HUES48 (cell line): ENCODE measurements at regions not wholly inside any gene's neighbourhood (a gene's known extent, or its start where the extent isn't known, plus 50 kb on each side); places are given as distances from the start of the nearest gene placed in this dataset.

Experiments used
- H3K27ac ChIP-seq: one replicate; pipeline ENCODE4 v1.7.0; 2013; ENCODE audit warnings: low read depth, low read length, inconsistent platforms
- H3K27me3 ChIP-seq: 2 replicates; pipeline ENCODE4 v1.6.1; 2013; ENCODE audit warnings: mild to moderate bottlenecking, low read length; ENCODE audit not compliant: control insufficient read depth, insufficient read depth
- H3K36me3 ChIP-seq: 2 replicates; pipeline ENCODE4 v1.6.1; 2013; ENCODE audit warnings: low read length; ENCODE audit not compliant: control insufficient read depth, insufficient read depth
- H3K4me1 ChIP-seq: 2 replicates; pipeline ENCODE4 v1.6.1; 2013; ENCODE audit warnings: mild to moderate bottlenecking, low read length; ENCODE audit not compliant: control insufficient read depth, insufficient read depth
- H3K4me3 ChIP-seq: 2 replicates; pipeline ENCODE4 v1.5.1; 2013; ENCODE audit warnings: mild to moderate bottlenecking, low read depth, low read length
- H3K9ac ChIP-seq: 2 replicates; pipeline ENCODE4 v1.6.1; 2013; ENCODE audit warnings: mild to moderate bottlenecking, low read depth, low read length, moderate library complexity
- H3K9me3 ChIP-seq: 2 replicates; pipeline ENCODE4 v1.6.1; 2013; ENCODE audit warnings: low read length; ENCODE audit not compliant: control insufficient read depth, insufficient read depth

- Histone ChIP-seq H3K27ac (no peak overlapping the region), H3K27me3 (no peaks in the 10 kb centered on the region), H3K4me1 (no peaks in the 10 kb centered on the region), H3K9me3 (no peaks in the 10 kb centered on the region), H3K36me3 (no peaks in the 10 kb centered on the region), H3K4me3 (no peak overlapping the region), H3K9ac (no peak overlapping the region)
Observed at GRCh38 chr10:6671976-6672375, 91.9 kb upstream of the PRKCQ start.

- H3K9ac ChIP-seq = no peak overlapping the region
- no peak overlapping the region for H3K27ac ChIP-seq
- no peaks in the 10 kb centered on the region for H3K9me3 ChIP-seq
- H3K36me3 ChIP-seq = no peaks in the 10 kb centered on the region
- H3K4me3 ChIP-seq = no peak overlapping the region
- no peaks in the 10 kb centered on the region for H3K27me3 ChIP-seq
- no peaks in the 10 kb centered on the region for H3K4me1 ChIP-seq
Observed at GRCh38 chr10:6669269-6669859, 89.3 kb upstream of the PRKCQ start.

GRCh38 chr10:6667679-6668270, 87.7 kb upstream of the PRKCQ start:
- H3K4me1 ChIP-seq = no peaks in the 10 kb centered on the region
- H3K27me3 ChIP-seq = no peaks in the 10 kb centered on the region
- no peaks in the 10 kb centered on the region for H3K36me3 ChIP-seq
- no peak overlapping the region for H3K9ac ChIP-seq
- no peaks in the 10 kb centered on the region for H3K9me3 ChIP-seq
- no peak overlapping the region for H3K27ac ChIP-seq
- H3K4me3 ChIP-seq = no peak overlapping the region

DNA sequence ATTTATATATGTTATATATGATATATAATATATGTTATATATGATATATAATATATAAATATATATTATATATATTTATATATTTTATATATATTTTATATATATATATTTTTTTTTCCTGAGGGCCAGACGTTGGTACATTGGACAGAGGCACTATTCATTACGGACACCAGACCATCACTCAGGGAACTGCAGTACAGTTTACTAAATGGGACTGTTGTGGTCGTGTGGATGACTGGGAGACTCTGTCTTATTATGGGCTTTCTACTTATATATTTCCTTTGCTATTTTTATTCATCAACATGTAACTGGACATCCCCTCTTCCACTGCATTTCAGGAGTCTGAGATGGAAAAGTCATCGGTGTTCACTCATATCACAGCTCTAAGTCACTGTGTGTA, 87.1 kb upstream of the PRKCQ start:
- Histone ChIP-seq H3K36me3 (no peaks in the 10 kb centered on the region), H3K4me3 (no peak overlapping the region), H3K9me3 (no peaks in the 10 kb centered on the region), H3K9ac (no peak overlapping the region), H3K27ac (no peak overlapping the region), H3K4me1 (no peaks in the 10 kb centered on the region), H3K27me3 (no peaks in the 10 kb centered on the region)

GRCh38 chr10:6665847-6666246, 85.8 kb upstream of the PRKCQ start:
- no peak overlapping the region for H3K9ac ChIP-seq
- no peak overlapping the region for H3K4me3 ChIP-seq
- no peaks in the 10 kb centered on the region for H3K27me3 ChIP-seq
- no peaks in the 10 kb centered on the region for H3K36me3 ChIP-seq
- no peaks in the 10 kb centered on the region for H3K4me1 ChIP-seq
- H3K27ac ChIP-seq = no peak overlapping the region
- H3K9me3 ChIP-seq = no peaks in the 10 kb centered on the region

GRCh38 chr10:6660460-6660859, 80.4 kb upstream of the PRKCQ start:
- Histone ChIP-seq H3K9me3 (no peaks in the 10 kb centered on the region), H3K9ac (no peak overlapping the region), H3K27me3 (no peaks in the 10 kb centered on the region), H3K4me1 (no peaks in the 10 kb centered on the region), H3K36me3 (no peaks in the 10 kb centered on the region), H3K4me3 (no peak overlapping the region), H3K27ac (no peak overlapping the region)

- Histone ChIP-seq H3K27ac (no peak overlapping the region), H3K4me3 (no peak overlapping the region), H3K9ac (no peak overlapping the region), H3K36me3 (no peaks in the 10 kb centered on the region), H3K27me3 (no peaks in the 10 kb centered on the region), H3K9me3 (no peaks in the 10 kb centered on the region), H3K4me1 (no peaks in the 10 kb centered on the region)
Observed at GRCh38 chr10:6659451-6659850, 79.4 kb upstream of the PRKCQ start.

DNA sequence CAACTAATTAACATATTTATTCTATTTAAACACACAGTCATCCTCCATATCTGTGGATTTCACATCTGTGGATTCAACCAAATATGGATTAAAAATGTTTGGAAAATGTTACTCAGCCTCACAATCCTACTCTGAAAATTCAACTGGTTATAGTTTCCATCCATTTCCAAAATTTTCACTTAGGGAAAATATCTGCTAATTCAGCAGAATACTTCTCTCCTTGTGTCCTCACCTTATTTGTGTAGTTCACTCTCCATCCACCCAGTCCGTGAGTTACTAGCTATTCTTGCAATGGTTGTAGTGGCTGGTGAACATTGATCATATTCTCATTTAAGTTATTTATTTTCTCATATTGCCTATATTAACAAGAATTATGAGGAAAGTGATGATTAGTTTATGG, 77.6 kb upstream of the PRKCQ start:
- H3K36me3 ChIP-seq = no peaks in the 10 kb centered on the region
- H3K9ac ChIP-seq = no peak overlapping the region
- H3K4me1 ChIP-seq = no peaks in the 10 kb centered on the region
- H3K9me3 ChIP-seq = no peaks in the 10 kb centered on the region
- no peaks in the 10 kb centered on the region for H3K27me3 ChIP-seq
- no peak overlapping the region for H3K27ac ChIP-seq
- H3K4me3 ChIP-seq = no peak overlapping the region

- H3K4me1 ChIP-seq = no peaks in the 10 kb centered on the region
- H3K27ac ChIP-seq = no peak overlapping the region
- no peaks in the 10 kb centered on the region for H3K36me3 ChIP-seq
- no peaks in the 10 kb centered on the region for H3K9me3 ChIP-seq
- H3K4me3 ChIP-seq = no peak overlapping the region
- H3K27me3 ChIP-seq = no peaks in the 10 kb centered on the region
- H3K9ac ChIP-seq = no peak overlapping the region
Observed at GRCh38 chr10:6657196-6657595, 77.1 kb upstream of the PRKCQ start.

DNA sequence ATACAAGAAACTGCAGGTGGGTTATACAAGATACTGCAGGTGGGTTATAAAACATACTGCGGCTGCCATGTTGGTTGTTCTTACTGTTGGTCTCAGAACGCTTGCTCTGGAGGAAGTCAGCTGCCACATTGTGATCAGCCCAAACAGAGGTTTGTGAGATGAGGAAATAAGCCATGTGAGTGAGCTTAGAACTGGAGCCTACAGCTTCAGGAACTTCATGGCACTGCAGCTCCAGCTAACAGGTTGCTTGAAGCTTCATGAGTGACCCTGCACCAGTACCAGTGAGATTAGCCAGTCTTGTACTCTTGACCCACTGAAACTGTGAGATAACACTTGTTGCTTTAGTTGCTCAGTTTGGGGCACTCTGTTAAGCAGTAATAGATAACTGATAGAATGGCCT, 74.5 kb upstream of the PRKCQ start:
- Histone ChIP-seq H3K27ac (no peak overlapping the region), H3K27me3 (no peaks in the 10 kb centered on the region), H3K9me3 (no peaks in the 10 kb centered on the region), H3K4me3 (no peak overlapping the region), H3K36me3 (no peaks in the 10 kb centered on the region), H3K9ac (no peak overlapping the region), H3K4me1 (peaks cover 9% of the 10 kb centered on the region)

GRCh38 chr10:6650586-6650985, 70.5 kb upstream of the PRKCQ start:
- Histone ChIP-seq H3K4me1 (peaks cover 29% of the 10 kb centered on the region), H3K4me3 (no peak overlapping the region), H3K27me3 (no peaks in the 10 kb centered on the region), H3K9ac (no peak overlapping the region), H3K27ac (no peak overlapping the region), H3K9me3 (no peaks in the 10 kb centered on the region), H3K36me3 (no peaks in the 10 kb centered on the region)
